ENCODE measurements at regions not wholly inside any gene's neighbourhood (a gene's known extent, or its start where the extent isn't known, plus 50 kb on each side); places are given as distances from the start of the nearest gene placed in this dataset.

- no peaks in the 10 kb centered on the region for H3K36me3 ChIP-seq (ENCODE audit: control insufficient read depth in 2 of 4, insufficient read depth in 4 of 4, low read length in 3 of 4)
- no peak overlapping the region for H3K18ac ChIP-seq (ENCODE audit: extremely low read depth, low read length)
- H2BK15ac ChIP-seq (ENCODE audit: low read length), result no peak overlapping the region
- no peak overlapping the region for H3K27ac ChIP-seq (ENCODE audit: low read depth, low read length)
- no peaks in the 10 kb centered on the region for H3K23me2 ChIP-seq (ENCODE audit: low read depth, low read length)
- CTCF ChIA-PET (ENCODE audit: partially characterized antibody), result interaction anchor here (0.9 to 2.5 kb wide), 16 partner anchors 7 to 366 kb away, joined by 3 to 13 read pairs (median 4); no protein-coding TSS in a partner anchor
- no peaks in the 10 kb centered on the region for H3K27me3 ChIP-seq (replicated peaks in 1 of 4; ENCODE audit: control insufficient read depth in 3 of 4, extremely low read depth in 1 of 4, insufficient read depth in 3 of 4, low read length in 3 of 4)
- H3K4me1 ChIP-seq (replicated peaks in 1 of 4; ENCODE audit: control insufficient read depth in 3 of 4, insufficient read depth in 4 of 4, low read length in 3 of 4), result peaks cover 0 to 4% (median 0%) of the 10 kb centered on the region in 4 experiments; a peak in 2 of 7 replicates
- H4K8ac ChIP-seq (ENCODE audit: extremely low read depth, insufficient read depth, low read length), result no peak overlapping the region
- 90% methylated on average over 4 of the region's 4 CpGs; no CpG with 5 or more reads in 1 of the 2 experiments for WGBS, 2 experiments (ENCODE audit: extremely low coverage in 1 of 2, insufficient coverage in 1 of 2, insufficient read length in 1 of 2, insufficient replicate concordance in 2 of 2, low coverage in 1 of 2, low lambda C conversion rate in 2 of 2, missing lambda C conversion rate in 1 of 2)
- POLR2A ChIA-PET (ENCODE audit: partially characterized antibody), result no interaction called here
- H3K79me1 ChIP-seq (ENCODE audit: low read depth, low read length), result no peaks in the 10 kb centered on the region
- H4K20me1 ChIP-seq (replicated peaks in 1 of 2; ENCODE audit: control insufficient read depth in 1 of 2, insufficient read depth in 2 of 2, low read length in 2 of 2), result no peaks in the 10 kb centered on the region
- H3K23ac ChIP-seq (ENCODE audit: insufficient read length), result no peak overlapping the region
- no peak overlapping the region for H2BK12ac ChIP-seq (ENCODE audit: low read depth, low read length)
- no peak overlapping the region for H3K56ac ChIP-seq (replicated peaks; ENCODE audit: insufficient read length, low read depth, low read length)
- H3K4me2 ChIP-seq (ENCODE audit: insufficient read depth in 1 of 2, low read depth in 2 of 2, low read length in 2 of 2), result no peak overlapping the region
- DNase-seq (ENCODE audit: low read depth in 1 of 2, low spot score in 2 of 2) (no peak), FAIRE-seq (no peak)
- no peak overlapping the region for H2BK20ac ChIP-seq (ENCODE audit: low read length)
- no peak overlapping the region for H3K4me3 ChIP-seq (ENCODE audit: extremely low read depth in 1 of 4, insufficient read depth in 2 of 4, low read depth in 3 of 4, low read length in 4 of 4)
- H4K91ac ChIP-seq (replicated peaks; ENCODE audit: insufficient read length, low read length), result no peak overlapping the region
- no peak overlapping the region for H3K14ac ChIP-seq (ENCODE audit: insufficient read length)
- no peak overlapping the region for H2AK5ac ChIP-seq (ENCODE audit: low read depth, low read length)
- no peak overlapping the region for H3K4ac ChIP-seq (replicated peaks; ENCODE audit: insufficient read length, low read depth, low read length)
- no peak for TF ChIP-seq CTBP2 (IDR thresholded peaks at IDR 0.05; ENCODE audit: borderline replicate concordance, insufficient read depth, insufficient read length, low read length)
- TF ChIP-seq CHD2 (IDR thresholded peaks at IDR 0.05; ENCODE audit: low read length), result no peak
- no peak for TF ChIP-seq MAFK (IDR thresholded peaks at IDR 0.05; ENCODE audit: low read depth, low read length)
- TF ChIP-seq USF2 (IDR thresholded peaks at IDR 0.05; ENCODE audit: low read length), result no peak
- TF ChIP-seq SP1 (IDR thresholded peaks at IDR 0.05; ENCODE audit: low read depth, low read length), result no peak
- TF ChIP-seq PHF8 (conservative IDR thresholded peaks at IDR 0.05; ENCODE audit: low read depth, low read length), result no peak
- no peak for TF ChIP-seq YY1 (IDR thresholded peaks at IDR 0.05; ENCODE audit: low read depth, low read length)
- no peak for TF ChIP-seq KDM4A (IDR thresholded peaks at IDR 0.05; ENCODE audit: low read depth, low read length, severe bottlenecking)
- no peak for TF ChIP-seq TAF7 (optimal IDR thresholded peaks at IDR 0.05; ENCODE audit: borderline replicate concordance, low read depth, low read length)
- no peak for TF ChIP-seq MAX (IDR thresholded peaks at IDR 0.05)
- TF ChIP-seq POU5F1 (IDR thresholded peaks at IDR 0.05; ENCODE audit: low read depth, low read length), result no peak
- TF ChIP-seq GTF2F1 (IDR thresholded peaks at IDR 0.05; ENCODE audit: borderline replicate concordance, low read depth, low read length), result no peak
- no peak overlapping the region for H3K9ac ChIP-seq (replicated peaks in 1 of 4; ENCODE audit: extremely low read depth in 1 of 4, low read depth in 3 of 4, low read length in 3 of 4)
- no peaks in the 10 kb centered on the region for H3K79me2 ChIP-seq (ENCODE audit: control insufficient read depth in 1 of 2, insufficient read depth in 2 of 2, low read length in 2 of 2)
- no peak overlapping the region for H2BK120ac ChIP-seq (replicated peaks; ENCODE audit: low read depth, low read length)
- no peak overlapping the region for H2BK5ac ChIP-seq (ENCODE audit: low read depth, low read length)
- peak overlapping the region; percentile 29 for H2AFZ ChIP-seq (ENCODE audit: low read length)
- H3K9me3 ChIP-seq (ENCODE audit: insufficient read depth in 2 of 2, low read depth in 1 of 2, low read length in 1 of 2), result no peaks in the 10 kb centered on the region
- no peak overlapping the region for H4K5ac ChIP-seq (ENCODE audit: insufficient read length, low read depth, low read length)
Observed at GRCh38 chr5:17952231-17952630, 318.0 kb downstream of the TAF11L14 start.

All from H1 (cell line).